GM19023 (cell line): ENCODE measurements at regions not wholly inside any gene's neighbourhood (a gene's known extent, or its start where the extent isn't known, plus 50 kb on each side); places are given as distances from the start of the nearest gene placed in this dataset.

Source experiments
- ATAC-seq: cut with Tn5 transposase; IDR thresholded peaks from one replicate; pipeline ENCODE4 v1.9.1; 2021; ENCODE audit warnings: mild to moderate bottlenecking, moderate library complexity; ENCODE audit not compliant: unreplicated experiment

DNA sequence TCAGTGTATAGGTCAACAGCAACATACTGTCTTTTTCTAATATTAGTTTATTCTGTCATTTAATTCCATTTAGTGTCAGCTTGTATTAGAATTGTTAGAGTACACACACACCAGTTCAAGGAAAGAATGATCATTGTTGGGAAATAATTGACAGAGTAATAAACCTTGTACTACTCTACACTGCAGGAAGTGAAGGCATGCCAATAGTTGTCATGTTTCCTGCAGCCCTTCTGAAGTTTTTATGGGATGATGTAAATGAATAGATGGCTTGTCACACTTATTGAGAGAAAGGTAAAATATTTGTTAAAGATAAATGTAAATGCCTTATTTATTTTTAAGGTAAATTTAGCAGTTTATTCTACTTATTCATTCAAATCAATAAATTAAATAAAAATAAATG is 306.9 kb upstream of the KLHL1 start:
- no peak for ATAC-seq

DNA sequence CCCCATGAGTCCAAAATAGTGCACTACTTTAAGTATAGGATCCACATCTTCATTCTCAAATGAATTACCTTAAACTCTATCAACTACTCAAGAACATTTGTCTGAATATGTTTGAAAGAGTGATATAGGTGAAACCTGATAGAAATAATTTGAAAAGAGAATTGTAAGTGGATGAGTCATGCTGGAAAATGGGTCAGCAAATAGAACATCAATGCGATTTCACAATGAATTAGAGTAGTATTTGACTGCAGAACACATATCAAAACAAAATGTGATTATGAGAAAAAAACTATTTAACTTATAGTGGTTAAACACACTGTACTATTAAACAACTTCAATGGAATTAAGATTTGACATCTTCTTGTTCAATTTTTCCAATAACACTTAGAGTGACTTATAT is 300.6 kb upstream of the KLHL1 start:
- no peak for ATAC-seq

DNA sequence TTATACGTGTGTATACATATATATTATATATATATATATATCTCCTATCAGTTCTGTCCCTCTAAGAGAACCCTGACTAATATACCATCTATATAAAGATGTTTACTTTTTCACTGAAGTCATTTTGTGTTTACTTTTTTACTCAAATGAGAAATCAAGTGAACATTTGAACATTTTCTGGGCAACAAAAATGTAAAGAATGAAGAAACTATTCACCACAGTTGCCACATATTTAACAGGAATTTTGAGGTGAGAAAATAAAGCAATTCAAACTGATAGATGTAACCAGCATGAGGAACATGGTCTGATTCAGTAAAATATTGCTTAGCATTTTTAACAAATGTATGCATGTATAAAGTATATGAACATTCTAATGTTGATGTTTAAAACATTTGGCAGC is 299.2 kb upstream of the KLHL1 start:
- ATAC-seq = no peak

DNA sequence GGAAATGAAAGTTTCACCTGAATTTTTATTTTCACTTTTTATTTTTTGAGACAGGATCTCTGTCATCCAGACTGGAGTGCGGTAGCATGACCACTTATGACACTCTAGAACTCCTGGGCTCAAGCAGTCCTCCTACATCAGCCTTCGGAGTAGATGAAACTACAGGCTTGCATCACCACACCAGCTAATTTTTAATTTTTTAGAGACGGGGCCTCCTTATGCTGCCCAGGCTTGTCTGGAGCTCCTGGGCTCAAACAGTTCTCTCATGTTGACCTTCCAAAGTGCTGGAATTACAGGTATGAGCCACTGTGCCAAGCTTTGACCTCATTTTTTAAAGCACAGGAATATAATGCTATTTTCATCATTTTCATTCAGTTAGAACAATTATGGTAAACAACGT is 297.0 kb upstream of the KLHL1 start:
- ATAC-seq = no peak

DNA sequence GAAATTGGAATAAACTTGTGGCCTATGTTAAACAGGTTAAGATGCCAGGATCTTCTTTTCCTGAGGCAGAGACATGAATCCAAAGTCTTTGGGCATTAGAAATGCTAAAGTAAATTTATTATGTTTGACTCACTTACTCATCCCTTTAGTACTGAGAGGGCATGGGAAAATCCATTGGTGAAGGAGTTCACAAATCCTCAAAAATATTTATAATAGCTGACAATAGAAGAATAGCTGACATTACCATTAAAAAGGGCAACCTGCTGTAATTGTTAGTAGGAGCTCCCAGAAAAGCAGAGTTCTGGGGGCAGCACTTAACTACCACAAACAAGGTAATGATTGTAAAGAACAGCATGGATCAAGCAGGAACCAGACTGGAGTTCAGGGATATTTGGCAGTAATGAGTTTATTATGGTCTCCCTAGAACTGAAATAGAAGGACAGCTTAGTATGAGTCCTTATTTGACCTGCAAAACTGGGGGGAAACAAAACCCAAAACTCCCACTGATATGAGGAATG is 285.8 kb upstream of the KLHL1 start:
- no peak for ATAC-seq

DNA sequence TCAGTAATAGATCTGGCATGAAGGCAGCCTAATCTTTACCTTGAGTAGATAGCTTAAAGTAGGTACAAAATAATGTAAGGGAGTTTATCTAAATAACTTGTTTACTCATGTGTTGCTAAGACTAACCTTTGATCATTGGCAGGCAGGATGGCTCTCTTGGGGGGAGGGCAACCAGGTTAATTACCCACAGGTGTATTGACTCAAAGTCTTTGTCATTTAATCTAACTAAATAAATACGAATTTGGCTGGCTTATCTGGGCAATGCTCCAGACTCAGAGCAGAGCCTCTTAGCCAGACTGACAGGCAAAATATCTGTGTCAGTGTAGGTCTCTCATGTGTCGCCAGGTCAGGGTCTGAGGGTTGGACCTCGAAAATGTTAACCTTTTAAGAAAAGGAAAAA is 283.4 kb upstream of the KLHL1 start:
- ATAC-seq = no peak

DNA sequence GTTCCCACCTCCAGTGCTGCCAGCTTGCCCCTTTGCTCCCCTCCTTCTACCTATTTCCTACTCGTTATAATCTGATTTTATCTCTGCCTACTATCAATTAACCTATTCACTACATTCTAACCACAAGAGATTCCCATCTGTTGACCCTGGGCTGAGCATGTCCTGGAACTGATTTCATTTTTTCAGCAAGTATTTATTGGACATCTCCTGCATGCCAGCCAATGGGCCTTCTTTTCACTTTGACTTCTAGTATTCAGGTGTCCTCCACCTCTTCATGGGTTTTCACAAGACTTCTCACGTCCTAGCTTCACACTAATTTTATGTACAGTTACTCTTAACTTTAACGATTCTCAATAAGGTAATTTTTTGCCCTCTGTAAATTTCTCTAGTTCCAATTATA is 282.7 kb upstream of the KLHL1 start:
- ATAC-seq = no peak

DNA sequence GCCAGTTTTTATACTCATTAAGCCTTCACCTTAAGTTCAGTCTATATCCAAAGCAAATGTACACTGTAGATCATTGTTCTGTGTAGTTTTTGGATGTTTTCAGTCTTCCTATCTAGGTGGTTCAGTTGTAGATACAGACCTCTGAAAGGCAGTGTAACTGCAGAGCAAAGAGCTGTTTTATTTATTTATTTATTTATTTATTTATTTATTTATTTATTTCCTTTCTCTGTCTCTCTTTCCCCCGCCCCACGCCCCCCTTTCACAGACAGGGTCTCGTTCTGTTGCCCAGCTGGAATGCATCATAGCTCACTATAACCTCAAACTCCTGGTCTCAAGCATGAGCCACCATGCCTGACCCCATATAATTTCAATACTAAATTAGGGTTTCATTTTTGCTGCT is 281.8 kb upstream of the KLHL1 start:
- no peak for ATAC-seq

DNA sequence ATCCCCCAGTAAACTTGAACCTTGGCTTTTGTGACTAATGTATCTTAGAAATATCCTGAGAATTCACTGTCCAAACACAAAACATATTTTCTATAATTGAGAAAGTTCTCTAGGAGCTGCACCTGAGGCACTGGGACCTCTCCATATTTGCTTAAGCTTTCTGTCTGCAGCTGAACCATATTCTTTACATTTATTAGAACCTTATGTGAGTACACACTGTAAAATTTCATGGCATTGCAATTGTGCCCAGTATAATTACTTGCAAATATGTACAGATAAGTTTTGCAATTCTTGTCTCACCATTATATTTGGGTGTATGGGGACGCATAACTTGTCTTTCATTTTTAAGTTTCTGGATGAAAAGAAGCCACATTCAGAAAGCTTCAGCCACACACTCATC is 280.7 kb upstream of the KLHL1 start:
- no peak for ATAC-seq

DNA sequence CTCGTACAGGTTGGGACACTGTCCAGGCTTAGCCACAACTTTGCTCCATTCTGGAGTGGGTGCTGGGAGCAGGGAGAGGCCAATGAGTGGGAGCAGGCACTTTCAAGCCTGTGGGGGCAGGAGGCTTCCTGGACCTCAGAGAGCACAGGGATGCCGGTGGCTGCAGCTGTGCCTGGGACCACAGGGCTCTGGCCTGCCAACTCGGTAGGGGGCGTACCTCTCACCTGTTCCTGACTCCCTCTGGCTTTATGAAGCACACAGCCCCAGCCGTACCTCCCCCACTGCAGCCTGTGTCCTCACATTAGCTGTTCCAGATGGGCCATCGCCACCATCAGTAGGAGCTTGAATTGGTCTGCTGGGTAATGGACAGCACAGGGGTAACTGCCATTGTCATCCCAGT is 278.7 kb upstream of the KLHL1 start:
- no peak for ATAC-seq

DNA sequence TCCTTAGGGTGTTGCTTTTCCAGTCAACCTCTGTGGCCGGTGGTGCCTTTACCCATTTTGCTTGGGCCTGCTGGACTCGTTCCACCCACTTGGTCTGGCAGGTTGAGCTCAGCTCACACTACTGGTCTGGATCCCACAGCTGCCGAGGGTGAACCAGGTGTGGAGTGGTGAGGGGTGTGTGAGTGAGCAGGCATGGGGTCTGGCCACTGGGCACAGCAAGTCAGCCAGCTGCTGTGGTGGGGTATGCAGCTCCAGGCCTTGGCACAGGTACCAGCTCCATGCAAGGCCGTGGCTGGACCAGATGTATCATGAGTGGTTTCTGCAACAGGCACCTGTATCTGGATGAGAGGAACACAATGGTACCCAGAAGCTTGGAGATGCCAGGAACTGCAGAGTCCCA is 277.6 kb upstream of the KLHL1 start:
- ATAC-seq = no peak

DNA sequence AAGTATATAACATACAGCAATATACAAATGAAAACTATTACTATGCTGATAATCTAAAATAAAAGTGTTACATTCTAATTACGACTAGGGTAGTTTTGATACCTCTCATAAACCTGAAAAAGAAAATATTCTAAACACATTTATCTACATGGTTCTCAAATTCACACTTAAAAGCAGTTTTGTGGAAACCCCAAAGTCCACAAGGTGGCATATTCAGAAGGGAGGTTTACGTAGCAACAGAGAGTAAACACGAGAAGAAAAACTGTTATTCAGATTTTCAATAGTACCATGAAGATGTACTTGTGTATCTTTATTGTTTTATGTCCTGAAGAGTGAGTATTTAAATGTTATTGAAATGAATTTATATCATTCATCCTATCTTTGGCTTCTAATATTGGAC is 275.9 kb upstream of the KLHL1 start:
- no peak for ATAC-seq

DNA sequence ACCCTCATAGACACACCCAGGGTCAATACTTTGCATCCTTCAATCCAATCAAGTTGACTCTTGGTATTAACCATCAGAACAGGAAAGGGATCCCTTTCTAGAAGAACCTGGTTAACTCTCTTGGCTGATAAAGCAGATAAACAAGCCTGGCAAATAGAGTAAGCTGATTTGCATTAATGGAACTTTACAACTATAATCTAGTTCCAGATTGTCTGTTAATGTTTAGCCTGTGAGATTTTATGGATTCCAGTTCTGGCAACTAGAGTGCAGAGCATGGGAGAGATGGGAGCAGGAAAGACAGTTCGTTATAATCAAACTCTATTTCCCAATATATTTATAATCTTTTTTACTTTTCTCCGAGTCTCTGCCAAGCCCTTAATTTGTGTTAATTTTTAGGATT is 272.6 kb upstream of the KLHL1 start:
- no peak for ATAC-seq

DNA sequence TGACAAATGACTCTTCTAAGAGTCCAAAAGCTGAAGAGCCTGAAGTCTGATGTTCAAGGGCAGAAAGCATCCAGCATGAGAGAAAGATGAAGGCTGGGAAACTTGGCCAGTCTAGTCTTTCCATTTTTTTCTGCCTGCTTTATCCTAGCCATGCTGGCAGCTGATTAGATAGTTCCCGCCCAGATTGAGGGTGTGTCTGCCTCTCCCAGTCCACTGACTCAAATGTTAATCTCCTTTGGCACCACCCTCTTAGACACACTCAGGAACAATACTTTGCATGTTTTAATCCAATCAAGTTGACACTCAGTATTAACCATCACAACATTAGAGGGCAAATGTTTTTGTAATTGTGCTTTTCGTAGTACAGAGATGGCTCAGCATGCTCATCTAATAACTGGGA is 267.5 kb upstream of the KLHL1 start:
- no peak for ATAC-seq

DNA sequence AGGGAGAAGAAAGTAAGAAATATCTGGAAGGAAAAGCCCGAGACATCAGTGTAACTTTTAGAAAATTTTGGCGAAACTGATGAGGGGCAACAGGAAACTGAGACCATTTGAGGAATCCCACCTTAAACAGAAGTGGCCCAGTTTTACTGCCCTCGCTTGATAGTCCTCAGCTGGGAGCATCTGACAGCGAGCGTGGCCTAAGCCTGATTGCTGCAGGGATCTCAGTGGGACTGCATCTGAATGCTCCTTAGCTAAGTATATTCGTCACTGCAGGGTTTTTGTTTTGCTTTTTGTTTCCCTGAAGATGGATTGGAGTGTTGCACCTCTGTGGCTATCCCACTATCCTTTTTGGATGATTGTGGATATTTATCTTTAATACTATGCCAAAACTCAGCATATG is 262.7 kb upstream of the KLHL1 start:
- no peak for ATAC-seq

DNA sequence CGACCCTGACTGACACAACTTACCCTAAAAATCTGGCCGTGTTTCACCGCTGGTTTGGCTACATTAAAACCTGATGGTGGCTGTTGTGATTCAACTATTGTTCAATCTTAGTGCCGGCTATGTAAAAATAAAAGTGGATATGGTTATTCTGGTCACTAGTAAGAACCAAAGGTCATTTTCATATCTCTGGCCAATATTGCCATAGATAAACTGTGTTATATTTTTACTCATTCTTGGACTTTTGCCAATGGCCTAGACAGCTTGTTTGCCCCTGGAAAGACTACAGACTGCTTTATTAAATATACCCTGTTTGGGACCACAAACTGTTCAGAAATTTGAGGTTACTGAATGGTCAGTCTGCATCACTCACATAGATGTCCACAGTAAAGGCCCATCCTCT is 258.5 kb upstream of the KLHL1 start:
- ATAC-seq = no peak

DNA sequence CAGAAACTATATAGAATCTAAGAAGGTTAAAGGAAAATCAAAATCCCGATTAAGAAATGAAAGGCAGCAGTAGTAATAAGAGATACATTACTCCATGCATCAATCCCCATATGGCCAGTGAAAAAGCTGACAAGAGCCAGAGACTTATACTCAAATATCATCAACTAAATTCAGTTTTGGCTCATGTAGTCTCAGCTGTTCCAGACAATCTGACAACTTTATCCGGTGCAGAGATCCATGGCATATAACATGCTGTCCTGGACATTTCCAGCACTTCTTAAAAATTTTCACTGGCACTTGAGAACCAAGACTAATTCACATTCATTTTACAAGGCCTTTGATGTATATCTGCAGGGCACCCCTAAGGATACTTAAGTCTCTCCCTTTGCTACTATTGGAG is 255.7 kb upstream of the KLHL1 start:
- no peak for ATAC-seq

DNA sequence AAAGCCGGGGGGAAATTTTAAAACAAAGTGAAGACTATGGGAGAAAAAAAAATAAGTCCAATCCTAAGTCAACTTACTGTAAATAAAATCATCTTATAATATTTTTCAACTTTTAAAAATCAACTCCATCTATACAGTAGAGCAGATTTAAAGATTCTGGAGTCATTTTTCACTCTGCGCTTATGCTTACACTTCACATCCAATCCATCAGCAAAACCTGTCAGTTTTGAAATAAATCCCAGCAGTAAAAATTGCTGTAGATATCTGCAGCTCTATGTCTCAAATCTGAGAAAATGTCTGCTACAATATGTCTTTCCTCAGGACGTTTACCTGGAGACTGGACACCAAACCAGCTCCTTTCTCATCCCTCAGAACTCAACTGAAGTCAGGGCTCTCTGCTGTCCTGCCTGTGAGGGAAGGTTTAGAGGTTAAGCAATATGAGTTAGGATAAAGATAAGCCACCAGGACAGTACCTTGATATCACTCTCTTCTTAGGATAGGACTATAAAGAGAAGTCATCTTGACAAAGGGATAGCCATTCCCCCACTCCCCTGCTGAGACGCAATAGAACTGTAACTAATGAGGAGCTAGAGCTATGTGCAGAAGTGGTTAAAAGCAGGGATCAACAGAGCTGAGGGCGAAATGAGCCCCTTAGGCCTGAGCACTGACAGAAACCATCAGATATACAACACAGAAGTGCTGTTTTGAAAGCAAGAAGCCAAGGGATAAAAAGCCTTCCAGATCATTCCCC is 254.7 kb upstream of the KLHL1 start:
- no peak for ATAC-seq

DNA sequence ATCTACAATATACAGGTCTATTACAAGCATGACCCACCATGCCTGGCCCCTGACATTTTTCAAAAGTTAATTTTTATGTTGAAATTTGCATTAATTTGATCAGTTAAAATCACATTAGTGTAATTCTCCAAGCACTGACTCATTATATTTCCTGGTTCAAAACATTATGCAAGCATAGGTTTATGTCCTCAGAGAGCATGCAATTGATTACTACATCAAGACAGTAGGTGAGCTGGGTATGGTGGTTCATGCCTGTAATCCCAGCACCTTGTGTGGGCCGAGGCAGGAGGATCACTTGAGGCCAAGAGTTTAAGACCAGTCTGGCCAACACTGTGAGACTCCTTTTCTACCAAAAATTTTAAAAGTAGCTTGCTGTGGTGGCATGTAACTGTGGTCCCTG is 248.8 kb upstream of the KLHL1 start:
- no peak for ATAC-seq

DNA sequence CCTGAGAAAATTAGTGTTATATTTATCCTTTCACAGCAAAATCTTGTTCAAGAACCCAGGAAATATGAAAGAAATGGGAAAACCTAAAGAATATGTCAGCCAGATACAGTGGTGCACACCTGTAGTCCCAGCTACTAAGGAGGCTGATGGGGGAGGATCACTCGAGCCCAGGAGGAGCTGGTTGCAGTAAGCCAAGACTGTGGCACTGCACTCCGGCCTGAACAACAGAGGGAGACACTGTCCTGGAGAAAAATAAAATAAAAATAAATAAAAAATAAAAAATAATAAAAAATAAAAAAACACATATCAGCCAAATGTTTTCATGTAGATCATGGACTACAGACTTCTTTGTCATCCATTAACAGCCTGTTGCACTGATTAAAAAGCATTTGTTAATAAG is 244.8 kb upstream of the KLHL1 start:
- no peak for ATAC-seq

DNA sequence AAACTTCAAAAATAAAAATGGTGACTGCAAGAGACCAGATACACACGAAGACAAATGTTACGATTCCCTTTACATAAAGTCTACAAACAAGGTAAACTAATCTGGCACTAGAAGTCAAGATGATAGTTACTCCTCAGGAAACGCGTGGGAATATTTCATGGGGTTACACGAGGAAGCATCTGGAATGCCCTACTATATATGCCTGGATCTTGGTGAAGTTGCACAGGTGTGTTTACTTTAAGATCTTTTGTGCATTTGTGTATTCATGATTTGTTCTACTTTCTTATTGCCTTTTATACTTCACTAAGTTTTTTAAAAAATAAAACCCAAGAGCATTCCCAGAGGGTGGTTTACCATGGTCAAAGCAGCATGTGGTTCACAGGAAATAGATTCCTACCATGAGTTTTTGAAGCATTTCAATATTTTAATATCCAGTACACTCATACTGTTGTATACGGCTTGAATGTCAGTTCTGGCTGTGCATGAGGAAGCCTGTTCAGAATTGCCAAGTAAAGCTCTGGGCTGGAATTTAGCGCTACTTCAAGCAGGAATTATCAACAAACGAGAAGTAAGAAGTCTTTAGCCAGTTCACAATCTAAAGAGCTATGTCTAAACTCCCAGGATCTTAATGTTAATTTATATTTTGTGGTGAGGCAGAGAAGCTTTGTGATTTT is 239.8 kb upstream of the KLHL1 start:
- ATAC-seq = no peak

DNA sequence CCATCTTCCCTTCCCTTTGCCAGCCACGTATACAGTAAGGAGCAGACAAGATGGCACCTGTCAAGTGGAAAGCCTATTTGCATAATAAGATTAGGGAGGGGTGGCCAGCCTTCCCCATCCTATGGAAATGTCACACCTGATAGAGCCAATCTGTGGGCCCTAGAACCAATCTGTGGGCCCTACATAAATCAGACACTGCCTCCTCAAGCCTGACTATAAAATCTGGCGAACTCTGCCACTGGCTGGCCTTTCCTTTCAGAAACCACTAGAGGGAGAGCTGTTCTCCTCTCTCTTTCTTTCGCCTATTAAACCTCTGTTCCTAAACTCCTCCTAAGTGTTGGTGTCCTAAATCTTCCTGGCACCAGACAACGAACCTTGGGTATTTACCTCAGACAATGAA is 231.5 kb upstream of the KLHL1 start:
- no peak for ATAC-seq

DNA sequence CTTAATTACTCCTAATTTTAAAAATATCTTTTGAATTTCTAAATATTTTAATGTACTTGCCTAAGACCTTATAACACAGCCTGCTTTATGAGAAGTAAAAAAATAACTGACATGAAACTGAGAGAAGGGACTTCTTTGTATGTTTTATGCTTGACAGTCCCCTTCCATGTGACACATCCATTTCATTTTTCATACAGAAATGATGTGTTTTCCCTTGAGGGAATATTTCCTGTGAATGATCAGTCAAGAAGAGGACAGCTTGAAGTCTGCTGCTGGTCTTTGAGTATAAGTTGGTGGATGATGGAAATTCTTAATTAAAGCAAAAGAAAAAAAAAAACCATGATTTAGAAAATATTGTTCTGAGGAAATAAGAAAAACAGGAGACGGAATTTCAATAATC is 230.4 kb upstream of the KLHL1 start:
- no peak for ATAC-seq
